ENCODE measurements at regions not wholly inside any gene's neighbourhood (a gene's known extent, or its start where the extent isn't known, plus 50 kb on each side); places are given as distances from the start of the nearest gene placed in this dataset.

DNA sequence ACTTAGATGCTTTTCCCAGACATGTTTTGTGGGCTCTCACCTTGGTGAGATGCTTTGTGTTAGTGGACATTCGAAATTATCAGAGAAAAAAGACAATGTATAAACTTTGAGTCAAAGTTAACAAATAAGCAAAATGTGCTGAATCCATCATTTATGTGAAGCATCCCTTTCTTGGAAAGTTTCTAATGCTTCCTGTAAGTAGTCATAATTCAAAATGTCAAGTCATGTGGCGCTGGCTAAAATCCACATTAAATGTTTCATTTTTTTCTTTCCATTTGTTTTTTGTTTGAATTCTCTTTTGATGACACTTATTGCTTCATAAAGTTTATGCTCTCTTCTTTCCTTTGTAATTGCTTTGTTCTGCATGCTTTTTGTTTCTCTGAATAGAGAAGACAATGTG lies 107.2 kb upstream of the CENPW start:
- TF ChIP-seq POLR2A (IDR thresholded peaks at IDR 0.05) = no peak
- TF ChIP-seq, protein P1, sequence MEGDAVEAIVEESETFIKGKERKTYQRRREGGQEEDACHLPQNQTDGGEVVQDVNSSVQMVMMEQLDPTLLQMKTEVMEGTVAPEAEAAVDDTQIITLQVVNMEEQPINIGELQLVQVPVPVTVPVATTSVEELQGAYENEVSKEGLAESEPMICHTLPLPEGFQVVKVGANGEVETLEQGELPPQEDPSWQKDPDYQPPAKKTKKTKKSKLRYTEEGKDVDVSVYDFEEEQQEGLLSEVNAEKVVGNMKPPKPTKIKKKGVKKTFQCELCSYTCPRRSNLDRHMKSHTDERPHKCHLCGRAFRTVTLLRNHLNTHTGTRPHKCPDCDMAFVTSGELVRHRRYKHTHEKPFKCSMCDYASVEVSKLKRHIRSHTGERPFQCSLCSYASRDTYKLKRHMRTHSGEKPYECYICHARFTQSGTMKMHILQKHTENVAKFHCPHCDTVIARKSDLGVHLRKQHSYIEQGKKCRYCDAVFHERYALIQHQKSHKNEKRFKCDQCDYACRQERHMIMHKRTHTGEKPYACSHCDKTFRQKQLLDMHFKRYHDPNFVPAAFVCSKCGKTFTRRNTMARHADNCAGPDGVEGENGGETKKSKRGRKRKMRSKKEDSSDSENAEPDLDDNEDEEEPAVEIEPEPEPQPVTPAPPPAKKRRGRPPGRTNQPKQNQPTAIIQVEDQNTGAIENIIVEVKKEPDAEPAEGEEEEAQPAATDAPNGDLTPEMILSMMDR (IDR thresholded peaks at IDR 0.05) = no peak
